22Rv1 (cell line): ENCODE measurements at regions not wholly inside any gene's neighbourhood (a gene's known extent, or its start where the extent isn't known, plus 50 kb on each side); places are given as distances from the start of the nearest gene placed in this dataset.

Experiments used
- ZFX ChIP-seq: fragments of 450-650 bp; IDR thresholded peaks from 2 replicates; pipeline ENCODE4 v1.6.1; 2017; ENCODE audit warnings: antibody characterized with exemption, borderline replicate concordance
- TF ChIP-seq, protein P1 (sequence below): fragments of 450-650 bp; IDR thresholded peaks from 2 replicates; pipeline ENCODE4 v1.5.1; 2017; ENCODE audit warnings: mild to moderate bottlenecking

DNA sequence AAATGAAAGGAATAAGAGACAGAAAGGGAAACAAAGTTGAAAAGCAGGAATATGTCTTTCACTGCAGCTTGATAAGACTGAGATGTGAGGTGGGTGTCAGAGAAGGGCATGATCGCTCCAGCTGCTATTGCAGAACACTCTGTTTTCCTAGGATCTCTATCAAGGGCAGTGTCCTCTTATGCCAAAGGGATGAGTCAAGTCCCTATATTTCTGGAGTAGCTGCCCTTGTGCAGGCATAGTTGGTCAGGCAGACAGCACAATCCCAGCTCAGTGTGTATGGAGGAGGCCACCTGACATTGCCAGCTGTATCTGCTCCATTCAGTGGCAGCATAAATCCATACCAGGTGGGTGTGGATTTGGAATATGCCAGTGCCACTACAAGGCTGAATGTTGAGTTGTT, 101.6 kb downstream of the DAD1 start:
- TF ChIP-seq, protein P1, sequence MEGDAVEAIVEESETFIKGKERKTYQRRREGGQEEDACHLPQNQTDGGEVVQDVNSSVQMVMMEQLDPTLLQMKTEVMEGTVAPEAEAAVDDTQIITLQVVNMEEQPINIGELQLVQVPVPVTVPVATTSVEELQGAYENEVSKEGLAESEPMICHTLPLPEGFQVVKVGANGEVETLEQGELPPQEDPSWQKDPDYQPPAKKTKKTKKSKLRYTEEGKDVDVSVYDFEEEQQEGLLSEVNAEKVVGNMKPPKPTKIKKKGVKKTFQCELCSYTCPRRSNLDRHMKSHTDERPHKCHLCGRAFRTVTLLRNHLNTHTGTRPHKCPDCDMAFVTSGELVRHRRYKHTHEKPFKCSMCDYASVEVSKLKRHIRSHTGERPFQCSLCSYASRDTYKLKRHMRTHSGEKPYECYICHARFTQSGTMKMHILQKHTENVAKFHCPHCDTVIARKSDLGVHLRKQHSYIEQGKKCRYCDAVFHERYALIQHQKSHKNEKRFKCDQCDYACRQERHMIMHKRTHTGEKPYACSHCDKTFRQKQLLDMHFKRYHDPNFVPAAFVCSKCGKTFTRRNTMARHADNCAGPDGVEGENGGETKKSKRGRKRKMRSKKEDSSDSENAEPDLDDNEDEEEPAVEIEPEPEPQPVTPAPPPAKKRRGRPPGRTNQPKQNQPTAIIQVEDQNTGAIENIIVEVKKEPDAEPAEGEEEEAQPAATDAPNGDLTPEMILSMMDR, result no peak
- no peak for TF ChIP-seq ZFX
